IMR-90 (cell line): ENCODE measurements at regions not wholly inside any gene's neighbourhood (a gene's known extent, or its start where the extent isn't known, plus 50 kb on each side); places are given as distances from the start of the nearest gene placed in this dataset.

Experiments
- ATAC-seq: fragments of 200-7000 bp; cut with Tn5 transposase; 2 replicates; pipeline ENCODE4 v1.9.1; 2020; ENCODE audit warnings: low read depth, mild to moderate bottlenecking, moderate library complexity
- BruUV-seq: library from RNA; stranded (reverse); fragments of 400-500 nt; replicated peaks from 2 replicates; lab custom pipeline; 2021; lab: Mats Ljungman, UMichigan
- CTCF ChIA-PET: fragments of 300-600 bp; formaldehyde crosslinking; extraction: SDS; loops from one replicate; lab custom pipeline; 2021; ENCODE audit warnings: antibody characterized with exemption; lab: Yijun Ruan, JAX
- POLR2A ChIA-PET: fragments of 300-600 bp; sonication (Branson Sonifier 250); formaldehyde crosslinking; loops from one replicate; lab custom pipeline; 2022; ENCODE audit warnings: antibody characterized with exemption; ENCODE audit not compliant: unreplicated experiment; lab: Charles Lee
- DNase-seq: peaks from one replicate; pipeline ENCODE4 v3.0.0; 2013
- H2AFZ ChIP-seq: replicated peaks from 2 replicates; pipeline ENCODE3; 2013; ENCODE audit warnings: low read length, mild to moderate bottlenecking; ENCODE audit not compliant: poor library complexity
- H2AK5ac ChIP-seq: 2 replicates; pipeline ENCODE4 v1.6.1; 2013; ENCODE audit warnings: low read depth, low read length, inconsistent platforms
- H2AK9ac ChIP-seq: replicated peaks from 2 replicates; pipeline ENCODE3; 2013; ENCODE audit warnings: mild to moderate bottlenecking, low read depth, low read length, moderate library complexity; ENCODE audit not compliant: poor library complexity
- H2BK120ac ChIP-seq: 2 replicates; pipeline ENCODE4 v1.6.1; 2013; ENCODE audit warnings: low read depth, low read length, inconsistent platforms
- H2BK15ac ChIP-seq: 3 replicates; pipeline ENCODE4 v1.6.1; 2013; ENCODE audit warnings: low read depth, low read length, inconsistent platforms
- H2BK20ac ChIP-seq: 2 replicates; pipeline ENCODE4 v1.6.1; 2013; ENCODE audit warnings: low read depth, mild to moderate bottlenecking, inconsistent platforms, low read length, moderate library complexity
- H2BK5ac ChIP-seq: 2 replicates; pipeline ENCODE4 v1.6.1; 2013; ENCODE audit warnings: mild to moderate bottlenecking, low read depth, low read length, inconsistent platforms; ENCODE audit not compliant: poor library complexity, severe bottlenecking
- H3K14ac ChIP-seq: replicated peaks from 2 replicates; pipeline ENCODE4 v1.6.1; 2013; ENCODE audit warnings: low read depth, low read length, inconsistent platforms
- H3K18ac ChIP-seq: 2 replicates; pipeline ENCODE4 v1.6.1; 2013; ENCODE audit warnings: low read depth, low read length, control low read depth
- H3K23ac ChIP-seq: 2 replicates; pipeline ENCODE4 v1.6.1; 2013; ENCODE audit warnings: low read depth, low read length, inconsistent platforms
- H3K27ac ChIP-seq: 2 replicates; pipeline ENCODE4 v1.5.1; 2013; ENCODE audit warnings: mild to moderate bottlenecking, control low read depth, low read length; ENCODE audit not compliant: insufficient read depth
- H3K27me3 ChIP-seq: 2 replicates; pipeline ENCODE4 v1.6.1; 2013; ENCODE audit warnings: low read length; ENCODE audit not compliant: control insufficient read depth, insufficient read depth
- H3K36me3 ChIP-seq: 2 replicates; pipeline ENCODE4 v1.6.1; 2013; ENCODE audit warnings: low read length, mixed read lengths; ENCODE audit not compliant: control insufficient read depth, insufficient read depth
- H3K4ac ChIP-seq: 2 replicates; pipeline ENCODE4 v1.6.1; 2013; ENCODE audit warnings: low read depth, low read length, inconsistent platforms
- H3K4me1 ChIP-seq: 2 replicates; pipeline ENCODE4 v1.6.1; 2013; ENCODE audit warnings: low read length, mixed read lengths; ENCODE audit not compliant: control insufficient read depth, insufficient read depth
- H3K4me2 ChIP-seq: 2 replicates; pipeline ENCODE4 v1.6.1; 2013; ENCODE audit warnings: low read depth, mild to moderate bottlenecking, control low read depth, low read length, moderate library complexity
- H3K4me3 ChIP-seq: 2 replicates; pipeline ENCODE4 v1.5.1; 2013; ENCODE audit warnings: low read depth, mild to moderate bottlenecking, control low read depth, low read length, moderate library complexity; ENCODE audit not compliant: insufficient read depth
- H3K56ac ChIP-seq: 2 replicates; pipeline ENCODE4 v1.6.1; 2013; ENCODE audit warnings: low read length, inconsistent platforms; ENCODE audit not compliant: insufficient read depth; ENCODE audit errors: extremely low read depth
- H3K79me1 ChIP-seq, 2 experiments: 2 replicates each; pipeline ENCODE4 v1.6.1; 2013; ENCODE audit warnings: low read length in 2 of 2, inconsistent platforms in 1 of 2, low read depth in 1 of 2
- H3K9ac ChIP-seq: 2 replicates; pipeline ENCODE4 v1.6.1; 2013; ENCODE audit warnings: low read depth, low read length, control low read depth
- H3K9me1 ChIP-seq: 2 replicates; pipeline ENCODE4 v1.6.1; 2013; ENCODE audit warnings: low read length, inconsistent platforms; ENCODE audit not compliant: insufficient read depth
- H3K9me3 ChIP-seq: 2 replicates; pipeline ENCODE4 v1.6.1; 2013; ENCODE audit warnings: low read length; ENCODE audit not compliant: control insufficient read depth, insufficient read depth
- H4K20me1 ChIP-seq: 2 replicates; pipeline ENCODE4 v1.6.1; 2013; ENCODE audit warnings: low read length, inconsistent platforms; ENCODE audit not compliant: insufficient read depth
- H4K5ac ChIP-seq: 2 replicates; pipeline ENCODE4 v1.6.1; 2013; ENCODE audit warnings: mild to moderate bottlenecking, low read depth, low read length, control low read depth
- H4K8ac ChIP-seq, 2 experiments: 2 replicates each; pipeline ENCODE4 v1.6.1; 2013; ENCODE audit warnings: low read depth in 2 of 2, low read length in 2 of 2, control low read depth in 1 of 2, inconsistent platforms in 1 of 2
- H4K91ac ChIP-seq: 2 replicates; pipeline ENCODE4 v1.6.1; 2013; ENCODE audit warnings: low read depth, low read length, inconsistent platforms; ENCODE audit not compliant: insufficient read depth
- BHLHE40 ChIP-seq: fragments of 150-350 bp; IDR thresholded peaks from 2 replicates; pipeline ENCODE4 v1.6.1; 2016; ENCODE audit warnings: mild to moderate bottlenecking, low read depth, low read length
- CEBPB ChIP-seq: IDR thresholded peaks from 2 replicates; pipeline ENCODE4 v1.6.1; 2012; ENCODE audit warnings: low read depth, low read length, improper control_type of control experiment
- CHD1 ChIP-seq: IDR thresholded peaks from 2 replicates; pipeline ENCODE4 v1.6.1; 2012; ENCODE audit warnings: low read depth, low read length, improper control_type of control experiment
- FOS ChIP-seq: fragments of 150-350 bp; IDR thresholded peaks from 2 replicates; pipeline ENCODE4 v1.6.1; 2016; ENCODE audit warnings: low read depth, low read length
- MAFK ChIP-seq: IDR thresholded peaks from 2 replicates; pipeline ENCODE4 v1.6.1; 2012; ENCODE audit warnings: low read depth, low read length, improper control_type of control experiment
- MAZ ChIP-seq: IDR thresholded peaks from 2 replicates; pipeline ENCODE4 v1.6.1; 2012; ENCODE audit warnings: low read depth, mild to moderate bottlenecking, low read length, improper control_type of control experiment, moderate library complexity, borderline replicate concordance
- MXI1 ChIP-seq: IDR thresholded peaks from 2 replicates; pipeline ENCODE4 v1.6.1; 2012; ENCODE audit warnings: low read depth, mild to moderate bottlenecking, low read length, moderate library complexity, borderline replicate concordance
- NFE2L2 ChIP-seq: fragments of 150-350 bp; IDR thresholded peaks from 2 replicates; pipeline ENCODE4 v1.6.1; 2016; ENCODE audit warnings: low read depth, mild to moderate bottlenecking, low read length
- POLR2A ChIP-seq: IDR thresholded peaks from 2 replicates; pipeline ENCODE4 v1.6.1; 2012; ENCODE audit warnings: mild to moderate bottlenecking, low read depth, low read length
- RAD21 ChIP-seq: IDR thresholded peaks from 2 replicates; pipeline ENCODE4 v1.6.1; 2012; ENCODE audit warnings: low read length, improper control_type of control experiment
- RCOR1 ChIP-seq: IDR thresholded peaks from 2 replicates; pipeline ENCODE4 v1.6.1; 2012; ENCODE audit warnings: mild to moderate bottlenecking, low read length, improper control_type of control experiment; ENCODE audit not compliant: insufficient replicate concordance
- RFX5 ChIP-seq: IDR thresholded peaks from 2 replicates; pipeline ENCODE4 v1.8.0; 2012; ENCODE audit warnings: low read depth, mild to moderate bottlenecking, low read length, moderate library complexity
- SMC3 ChIP-seq: fragments of 150-350 bp; IDR thresholded peaks from 2 replicates; pipeline ENCODE4 v1.6.1; 2016; ENCODE audit warnings: low read depth, mild to moderate bottlenecking, antibody characterized with exemption, low read length, moderate library complexity
- WGBS, 2 experiments: methylation state at CpG; one replicate each; pipeline versions ENCODE4 v1.1.5 to v1.1.7; 2013; ENCODE audit warnings: missing lambda C conversion rate in 2 of 2; ENCODE audit not compliant: insufficient read length in 1 of 2; ENCODE audit errors: extremely low coverage in 2 of 2; 5-methylcytosine and 5-hydroxymethylcytosine counted together
- dilution Hi-C: fragments of 300-500 bp; cut with HindIII; formaldehyde crosslinking; loops from one replicate; pipeline ENCODE4 v1.14.3; 2018; ENCODE audit warnings: low sequenced_read_pairs; ENCODE audit not compliant: unreplicated experiment
- in situ Hi-C: fragments of 300-500 bp; cut with MboI; formaldehyde crosslinking; loops from 3 replicates; pipeline ENCODE4 v1.14.3; 2019; ENCODE audit warnings: low sequenced_read_pairs, inconsistent platforms, mixed read lengths
- intact Hi-C: fragments of 100-400 bp; cut with micrococcal nuclease; formaldehyde crosslinking; loops from 2 replicates; pipeline ENCODE4 v1.10.0; 2022
- TF ChIP-seq, protein P1 (sequence below): fragments of 150-350 bp; IDR thresholded peaks from 2 replicates; pipeline ENCODE4 v1.6.1; 2017; ENCODE audit warnings: mild to moderate bottlenecking, antibody characterized with exemption, low read length, low read depth
- TF ChIP-seq, protein P2 (sequence below): conservative IDR thresholded peaks from 2 replicates; pipeline ENCODE4 v1.5.1; 2012; ENCODE audit warnings: mild to moderate bottlenecking, low read depth, low read length, improper control_type of control experiment
- TF ChIP-seq, protein P3 (sequence below): fragments of 150-350 bp; IDR thresholded peaks from 2 replicates; pipeline ENCODE4 v1.6.1; 2016; ENCODE audit warnings: low read depth, mild to moderate bottlenecking, low read length, moderate library complexity, borderline replicate concordance

DNA sequence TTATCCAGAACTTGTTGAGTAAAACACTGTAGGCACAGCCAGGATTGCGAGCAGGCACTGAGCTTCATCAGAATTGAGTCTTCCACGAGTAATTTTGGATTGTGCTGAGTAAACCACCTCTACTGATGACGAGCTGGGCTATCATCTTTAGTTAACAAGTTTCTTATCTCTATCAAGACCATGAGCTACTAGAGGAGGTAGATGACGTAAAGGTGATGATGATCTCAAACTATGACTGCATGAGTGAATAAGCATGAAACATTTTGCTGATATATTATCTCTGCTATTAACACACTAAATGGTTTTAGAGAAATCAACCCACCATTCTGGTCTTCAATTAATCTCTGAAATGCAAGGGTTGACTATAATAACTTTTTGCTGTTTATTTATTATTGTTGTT lies 506.0 kb downstream of the GBE1 start:
- H4K5ac ChIP-seq, result no peak overlapping the region
- no peak overlapping the region for H2AFZ ChIP-seq
- ATAC-seq (no peak), DNase-seq (no peak)
- no peaks in the 10 kb centered on the region for H3K27me3 ChIP-seq
- no peak overlapping the region for H2AK5ac ChIP-seq
- no peak overlapping the region for H3K18ac ChIP-seq
- no peak overlapping the region for H4K8ac ChIP-seq
- TF ChIP-seq MAZ (no peak), CEBPB (no peak), RAD21 (no peak), CHD1 (no peak), SMC3 (no peak), MXI1 (no peak), RCOR1 (no peak), POLR2A (no peak), MAFK (no peak), BHLHE40 (no peak), FOS (no peak), RFX5 (no peak), NFE2L2 (no peak)
- TF ChIP-seq, protein P1, sequence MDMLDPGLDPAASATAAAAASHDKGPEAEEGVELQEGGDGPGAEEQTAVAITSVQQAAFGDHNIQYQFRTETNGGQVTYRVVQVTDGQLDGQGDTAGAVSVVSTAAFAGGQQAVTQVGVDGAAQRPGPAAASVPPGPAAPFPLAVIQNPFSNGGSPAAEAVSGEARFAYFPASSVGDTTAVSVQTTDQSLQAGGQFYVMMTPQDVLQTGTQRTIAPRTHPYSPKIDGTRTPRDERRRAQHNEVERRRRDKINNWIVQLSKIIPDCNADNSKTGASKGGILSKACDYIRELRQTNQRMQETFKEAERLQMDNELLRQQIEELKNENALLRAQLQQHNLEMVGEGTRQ, result no peak
- TF ChIP-seq, protein P2, sequence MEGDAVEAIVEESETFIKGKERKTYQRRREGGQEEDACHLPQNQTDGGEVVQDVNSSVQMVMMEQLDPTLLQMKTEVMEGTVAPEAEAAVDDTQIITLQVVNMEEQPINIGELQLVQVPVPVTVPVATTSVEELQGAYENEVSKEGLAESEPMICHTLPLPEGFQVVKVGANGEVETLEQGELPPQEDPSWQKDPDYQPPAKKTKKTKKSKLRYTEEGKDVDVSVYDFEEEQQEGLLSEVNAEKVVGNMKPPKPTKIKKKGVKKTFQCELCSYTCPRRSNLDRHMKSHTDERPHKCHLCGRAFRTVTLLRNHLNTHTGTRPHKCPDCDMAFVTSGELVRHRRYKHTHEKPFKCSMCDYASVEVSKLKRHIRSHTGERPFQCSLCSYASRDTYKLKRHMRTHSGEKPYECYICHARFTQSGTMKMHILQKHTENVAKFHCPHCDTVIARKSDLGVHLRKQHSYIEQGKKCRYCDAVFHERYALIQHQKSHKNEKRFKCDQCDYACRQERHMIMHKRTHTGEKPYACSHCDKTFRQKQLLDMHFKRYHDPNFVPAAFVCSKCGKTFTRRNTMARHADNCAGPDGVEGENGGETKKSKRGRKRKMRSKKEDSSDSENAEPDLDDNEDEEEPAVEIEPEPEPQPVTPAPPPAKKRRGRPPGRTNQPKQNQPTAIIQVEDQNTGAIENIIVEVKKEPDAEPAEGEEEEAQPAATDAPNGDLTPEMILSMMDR, result no peak
- TF ChIP-seq, protein P3, sequence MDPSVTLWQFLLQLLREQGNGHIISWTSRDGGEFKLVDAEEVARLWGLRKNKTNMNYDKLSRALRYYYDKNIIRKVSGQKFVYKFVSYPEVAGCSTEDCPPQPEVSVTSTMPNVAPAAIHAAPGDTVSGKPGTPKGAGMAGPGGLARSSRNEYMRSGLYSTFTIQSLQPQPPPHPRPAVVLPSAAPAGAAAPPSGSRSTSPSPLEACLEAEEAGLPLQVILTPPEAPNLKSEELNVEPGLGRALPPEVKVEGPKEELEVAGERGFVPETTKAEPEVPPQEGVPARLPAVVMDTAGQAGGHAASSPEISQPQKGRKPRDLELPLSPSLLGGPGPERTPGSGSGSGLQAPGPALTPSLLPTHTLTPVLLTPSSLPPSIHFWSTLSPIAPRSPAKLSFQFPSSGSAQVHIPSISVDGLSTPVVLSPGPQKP, result no peak
- no peak overlapping the region for H2BK15ac ChIP-seq
- in situ Hi-C loops, result no loop called here
- H3K14ac ChIP-seq, result no peak overlapping the region
- no peak overlapping the region for H2BK5ac ChIP-seq
- H3K9me3 ChIP-seq, result no peaks in the 10 kb centered on the region
- H3K4me2 ChIP-seq, result no peak overlapping the region
- dilution Hi-C loops, result no loop called here
- H3K9me1 ChIP-seq, result no peaks in the 10 kb centered on the region
- ChIA-PET POLR2A (no interaction called here), CTCF (no interaction called here)
- H3K4me3 ChIP-seq, result no peak overlapping the region
- no peak overlapping the region for H3K23ac ChIP-seq
- no peak overlapping the region for H3K4ac ChIP-seq
- H3K27ac ChIP-seq, result no peak overlapping the region
- WGBS, 2 experiments, result no CpG with 5 or more reads among the region's 4 CpGs
- H2BK20ac ChIP-seq, result no peak overlapping the region
- H3K56ac ChIP-seq, result no peak overlapping the region
- intact Hi-C loops, result no loop called here
- no peak overlapping the region for H2BK120ac ChIP-seq
- no peaks in the 10 kb centered on the region for H3K4me1 ChIP-seq
- no peaks in the 10 kb centered on the region for H4K20me1 ChIP-seq
- BruUV-seq, result no TSS peak
- no peaks in the 10 kb centered on the region for H3K79me1 ChIP-seq
- no peak overlapping the region for H3K9ac ChIP-seq
- H4K91ac ChIP-seq, result no peak overlapping the region
- no peak overlapping the region for H2AK9ac ChIP-seq
- H3K36me3 ChIP-seq, result no peaks in the 10 kb centered on the region
